NCI-H2227 (cell line): ENCODE measurements at regions not wholly inside any gene's neighbourhood (a gene's known extent, or its start where the extent isn't known, plus 50 kb on each side); places are given as distances from the start of the nearest gene placed in this dataset.
"Not testable (repeated sequence)": the region's sequence is repeated elsewhere in the genome, so short reads cannot be mapped to it uniquely, and the experiment has no call there.

Experiments
- DNase-seq: peaks from one replicate; lab custom pipeline; 2025; ENCODE audit not compliant: unreplicated experiment; lab: John Stamatoyannopoulos, UW

- DNase-seq = no peak
Observed at GRCh38 chr14:29982171-29982570, 54.5 kb upstream of the PRKD1 start.

- DNase-seq = no peak
Observed at GRCh38 chr14:29982993-29983392, 55.3 kb upstream of the PRKD1 start.

GRCh38 chr14:29990344-29990857, 62.8 kb upstream of the PRKD1 start:
- DNase-seq = not testable (repeated sequence)

GRCh38 chr14:29990993-29991392, 63.3 kb upstream of the PRKD1 start:
- DNase-seq = no peak

- DNase-seq = no peak
Observed at GRCh38 chr14:29993143-29993542, 65.5 kb upstream of the PRKD1 start.

GRCh38 chr14:29999013-29999539, 71.4 kb upstream of the PRKD1 start:
- DNase-seq = no peak

- DNase-seq = no peak
Observed at GRCh38 chr14:30002859-30003258, 75.2 kb upstream of the PRKD1 start.

GRCh38 chr14:30005114-30005808, 77.6 kb upstream of the PRKD1 start:
- peak; percentile 52 for DNase-seq

- no peak for DNase-seq
Observed at GRCh38 chr14:30006695-30007094, 79.0 kb upstream of the PRKD1 start.

- no peak for DNase-seq
Observed at GRCh38 chr14:30015489-30015888, 87.8 kb upstream of the PRKD1 start.

- DNase-seq = no peak
Observed at GRCh38 chr14:30016002-30016401, 88.4 kb upstream of the PRKD1 start.

GRCh38 chr14:30017370-30017993, 89.8 kb upstream of the PRKD1 start:
- no peak for DNase-seq

GRCh38 chr14:30020271-30020670, 92.6 kb upstream of the PRKD1 start:
- DNase-seq = peak; percentile 74

- no peak for DNase-seq
Observed at GRCh38 chr14:30020687-30021086, 93.0 kb upstream of the PRKD1 start.

- not testable (repeated sequence) for DNase-seq
Observed at GRCh38 chr14:30023350-30023749, 95.7 kb upstream of the PRKD1 start.

- DNase-seq = peak; percentile 87
Observed at GRCh38 chr14:30034152-30034551, 106.5 kb upstream of the PRKD1 start.

GRCh38 chr14:30035361-30035760, 107.7 kb upstream of the PRKD1 start:
- DNase-seq = peak; percentile 32

- DNase-seq = no peak
Observed at GRCh38 chr14:30045720-30046119, 118.1 kb upstream of the PRKD1 start.

GRCh38 chr14:30053103-30053502, 125.5 kb upstream of the PRKD1 start:
- peak; percentile 20 for DNase-seq

- no peak for DNase-seq
Observed at GRCh38 chr14:30054201-30054600, 126.6 kb upstream of the PRKD1 start.

GRCh38 chr14:30058401-30058800, 130.8 kb upstream of the PRKD1 start:
- DNase-seq = no peak

GRCh38 chr14:30063746-30064145, 136.1 kb upstream of the PRKD1 start:
- DNase-seq = no peak
